ENCODE measurements at regions not wholly inside any gene's neighbourhood (a gene's known extent, or its start where the extent isn't known, plus 50 kb on each side); places are given as distances from the start of the nearest gene placed in this dataset.

DNA sequence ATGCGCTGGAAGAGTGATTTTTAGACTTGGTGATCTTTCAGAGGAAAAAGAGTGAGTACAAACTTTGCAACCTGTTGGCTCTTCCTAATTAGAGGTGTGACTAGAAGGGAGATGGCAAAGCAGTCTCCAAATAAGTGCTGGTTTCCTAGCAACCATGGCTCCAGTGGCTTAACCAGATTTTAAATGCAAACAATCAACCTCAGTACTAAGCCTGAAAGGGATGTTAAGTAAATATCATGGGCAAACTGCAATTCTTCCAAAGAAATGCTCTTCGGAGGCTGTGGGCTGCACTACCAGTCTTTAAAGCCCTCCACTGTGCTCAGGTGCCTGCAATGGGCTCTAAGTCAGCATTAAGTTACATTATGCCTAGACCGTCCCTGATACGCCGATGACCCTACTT, 678.1 kb upstream of the CCDC54 start:
- DNase-seq (ENCODE audit: low read depth in 2 of 2), result no peak

DNA sequence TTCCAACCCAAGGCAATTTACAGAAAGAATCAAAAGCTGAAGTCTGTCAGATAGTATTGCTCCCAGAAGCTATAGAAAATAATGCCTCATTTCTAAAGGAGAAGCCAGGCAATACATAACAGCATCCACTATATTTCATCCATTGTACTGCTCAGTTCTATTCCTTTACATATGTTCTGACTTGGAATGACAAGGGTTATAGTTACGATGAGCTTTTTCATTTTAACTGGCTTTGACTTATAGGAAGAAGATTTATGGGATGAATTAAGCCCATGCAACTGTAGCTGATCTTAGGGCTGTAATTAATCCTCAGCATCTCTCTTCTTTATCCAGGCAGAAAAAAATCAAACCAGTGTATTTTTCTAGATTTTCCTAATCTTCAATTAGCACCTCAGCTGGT, 676.3 kb upstream of the CCDC54 start:
- DNase-seq (ENCODE audit: low read depth in 2 of 2), result no peak

DNA sequence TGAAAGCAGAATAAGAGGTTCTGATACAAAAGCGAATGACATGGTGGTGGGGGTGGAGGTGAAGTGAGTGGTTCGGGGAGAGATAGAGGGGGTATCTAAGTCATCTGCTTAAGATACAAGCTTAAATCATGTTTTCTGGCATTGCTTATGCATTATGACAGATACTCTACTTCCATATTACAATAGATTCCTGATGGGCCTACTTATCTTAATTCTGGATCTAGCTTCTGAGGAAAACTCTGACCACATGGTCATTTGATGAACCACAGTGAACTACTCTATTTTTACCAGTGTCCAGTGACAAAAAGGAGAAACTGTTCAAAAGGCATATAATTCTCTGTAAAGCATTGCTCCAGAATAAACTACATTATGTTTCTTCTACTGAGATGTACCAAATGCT, 673.7 kb upstream of the CCDC54 start:
- DNase-seq (ENCODE audit: low read depth in 2 of 2), result no peak

DNA sequence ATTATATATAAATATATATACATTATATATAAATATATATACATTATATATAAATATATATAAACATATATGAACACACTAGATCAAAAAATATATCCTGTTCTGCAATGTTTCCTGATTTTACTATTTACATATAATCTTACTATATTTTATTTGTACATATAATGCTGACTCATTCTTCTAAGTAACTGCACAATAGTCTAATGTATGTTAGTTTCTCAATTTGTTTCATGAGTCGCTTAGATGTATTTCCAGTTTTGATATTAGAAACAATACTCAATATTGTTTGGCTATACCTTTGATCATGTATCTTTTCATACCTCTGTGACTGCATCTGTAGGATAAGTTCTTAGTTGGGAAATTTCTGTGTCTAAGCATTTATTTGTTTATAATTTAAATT, 669.9 kb upstream of the CCDC54 start:
- no peak for DNase-seq (ENCODE audit: low read depth in 2 of 2)

DNA sequence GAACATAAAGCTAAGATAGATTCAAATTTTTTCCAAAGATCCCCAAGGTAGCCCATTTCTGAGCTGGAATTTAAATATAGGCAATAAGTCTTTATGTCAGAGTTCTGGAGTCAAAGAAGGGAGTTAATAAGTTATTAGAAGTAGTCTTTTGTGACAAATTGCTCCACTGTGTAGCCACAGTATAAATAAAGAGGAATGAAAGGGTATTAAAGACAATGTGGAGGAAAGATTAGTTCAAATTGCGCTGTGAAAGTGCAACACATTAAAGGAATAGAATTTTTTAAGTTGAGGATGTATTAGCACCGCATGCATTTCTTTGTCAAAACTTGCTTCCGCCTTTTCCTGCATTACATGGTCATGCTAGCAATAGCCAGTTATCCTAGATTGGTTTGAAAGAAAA, 666.6 kb upstream of the CCDC54 start:
- DNase-seq (ENCODE audit: low read depth in 2 of 2), result no peak

DNA sequence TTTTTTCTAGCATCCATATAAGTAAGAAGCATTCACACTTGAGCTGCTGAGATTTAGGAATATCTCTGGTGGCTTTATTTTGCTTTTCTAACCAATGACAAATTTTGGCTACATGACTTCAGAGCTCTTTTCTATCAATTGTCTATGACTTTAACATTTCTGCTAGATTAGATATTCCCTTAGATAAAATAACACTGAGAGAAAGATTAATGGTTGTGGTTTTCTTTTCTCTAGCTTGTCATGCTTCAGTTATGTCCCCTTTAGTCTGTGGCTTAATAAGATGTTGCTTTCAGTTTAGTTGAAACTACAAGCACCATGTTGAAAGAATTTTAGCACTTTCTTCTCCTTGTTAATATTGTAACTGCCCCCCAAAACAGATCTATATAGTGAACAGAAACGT, 665.6 kb upstream of the CCDC54 start:
- no peak for DNase-seq (ENCODE audit: low read depth in 2 of 2)

DNA sequence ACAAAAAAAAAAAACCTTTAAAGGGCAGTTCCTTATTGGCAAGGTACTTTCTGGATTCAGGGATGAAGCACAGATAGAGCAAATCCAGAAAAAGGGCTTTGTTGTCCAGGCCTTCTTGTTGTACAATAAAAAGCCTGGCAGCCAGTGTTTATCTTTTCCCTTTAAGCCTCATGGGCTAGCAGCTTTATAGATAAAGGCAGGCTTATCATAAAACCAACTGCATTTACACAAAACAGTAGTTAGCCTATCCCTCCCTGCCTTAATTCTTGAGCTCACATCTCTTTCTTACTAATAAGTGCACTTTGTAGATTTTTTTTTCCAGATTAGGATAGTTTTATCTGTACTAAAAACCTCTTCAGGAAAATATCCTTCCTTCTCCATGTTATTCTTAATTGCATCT, 662.8 kb upstream of the CCDC54 start:
- no peak for DNase-seq (ENCODE audit: low read depth in 2 of 2)

DNA sequence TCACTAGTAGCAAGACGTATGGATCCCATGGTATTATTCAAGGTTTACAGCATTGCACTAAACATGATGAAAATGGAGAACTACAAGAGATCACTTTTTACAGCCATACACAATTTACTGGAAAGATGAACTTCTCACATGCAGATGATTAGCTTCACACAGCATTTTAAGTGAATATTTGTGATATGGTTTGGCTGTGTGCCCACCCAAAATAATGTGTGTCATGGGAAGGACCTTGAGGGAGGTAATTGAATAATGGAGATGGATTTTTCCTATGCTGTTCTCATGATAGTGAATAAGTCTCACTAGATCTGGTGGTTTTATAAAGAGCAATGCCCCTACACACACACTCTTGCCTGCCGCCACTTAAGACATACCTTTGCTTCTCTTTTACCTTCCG, 662.0 kb upstream of the CCDC54 start:
- no peak for DNase-seq (ENCODE audit: low read depth in 2 of 2)

DNA sequence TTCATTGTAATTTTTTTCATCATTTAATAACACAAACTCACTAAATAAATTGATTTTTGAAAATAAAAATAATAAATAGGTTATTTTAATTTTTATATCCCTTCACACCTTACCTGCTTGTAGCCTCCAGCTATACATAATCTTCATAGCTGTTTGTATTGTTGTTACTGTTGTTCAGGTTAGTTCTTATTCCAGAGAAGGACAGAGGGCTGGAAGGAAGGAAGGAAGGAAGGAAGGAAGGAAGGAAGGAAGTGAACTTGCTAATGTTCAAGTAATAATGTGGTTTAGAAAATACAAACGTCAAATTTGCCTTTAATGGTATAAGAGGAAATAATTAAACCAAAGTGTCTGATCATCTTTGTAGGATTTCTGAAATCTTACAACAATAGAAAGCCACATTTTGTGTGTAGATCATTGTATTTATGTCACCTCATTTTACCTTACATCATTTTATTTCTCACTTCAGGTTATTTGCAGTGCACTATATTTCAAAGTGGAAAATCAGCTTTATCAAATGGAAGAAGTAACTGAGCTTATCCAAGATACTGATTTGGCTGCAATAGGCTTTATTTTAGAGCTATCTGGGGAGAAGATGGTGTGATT, 660.0 kb upstream of the CCDC54 start:
- no peak for DNase-seq (ENCODE audit: low read depth in 2 of 2)

DNA sequence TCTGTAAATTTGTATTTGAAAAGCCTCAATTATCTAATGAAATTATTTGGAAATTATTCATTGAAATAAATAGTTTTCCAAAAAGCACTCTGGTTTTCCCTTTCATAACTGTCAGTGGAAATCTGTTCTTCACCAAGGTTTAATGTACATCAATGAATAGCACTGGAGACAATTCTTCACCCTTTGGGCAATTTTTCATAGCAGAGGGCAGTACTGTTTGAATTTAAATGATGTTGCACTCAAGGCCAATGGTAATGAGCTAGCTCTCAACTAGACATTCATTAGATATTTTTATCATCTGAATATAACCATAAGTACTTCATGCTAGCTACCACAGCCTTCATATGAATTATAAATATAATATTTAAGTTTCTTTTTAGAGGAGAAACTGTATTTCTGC, 658.2 kb upstream of the CCDC54 start:
- DNase-seq (ENCODE audit: low read depth in 2 of 2), result no peak

DNA sequence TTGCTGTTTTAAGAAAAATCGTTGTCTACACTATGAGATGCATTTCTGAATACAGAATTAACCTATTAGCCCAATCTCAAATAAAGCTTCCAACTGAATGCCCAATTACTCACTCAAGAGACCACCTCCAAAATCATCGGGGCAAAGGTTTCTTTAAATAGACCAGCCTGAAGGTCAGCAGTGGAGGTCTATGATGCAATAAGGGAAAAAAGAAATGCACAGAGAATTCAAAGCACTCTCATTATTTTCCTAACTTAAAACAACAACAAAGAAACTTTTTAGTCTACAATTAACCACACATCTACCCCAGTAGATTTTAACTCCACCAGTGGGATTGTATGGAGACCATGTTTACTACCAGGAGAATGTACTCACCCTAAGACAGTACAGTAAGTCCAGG, 657.7 kb upstream of the CCDC54 start:
- no peak for DNase-seq (ENCODE audit: low read depth in 2 of 2)

DNA sequence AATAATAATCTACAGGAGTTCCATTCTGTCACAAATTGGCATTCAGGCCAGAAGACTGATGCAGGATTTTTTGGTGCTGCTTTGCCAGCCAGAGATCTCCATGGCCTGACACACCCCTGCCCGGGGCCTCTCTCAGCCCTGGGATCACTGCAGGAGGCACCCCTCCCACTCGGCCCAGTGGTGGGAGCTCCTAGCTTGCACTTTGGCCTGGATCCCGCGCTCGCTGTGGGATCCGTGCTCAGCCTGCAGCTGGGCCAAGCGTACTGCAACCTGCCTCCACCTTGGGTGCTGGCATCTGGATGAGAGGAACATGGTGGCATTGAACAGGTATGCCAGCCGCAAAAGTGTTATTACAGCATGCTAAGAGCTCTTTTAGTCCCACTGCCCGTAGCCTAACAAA, 656.7 kb upstream of the CCDC54 start:
- DNase-seq (ENCODE audit: low read depth in 2 of 2), result no peak

DNA sequence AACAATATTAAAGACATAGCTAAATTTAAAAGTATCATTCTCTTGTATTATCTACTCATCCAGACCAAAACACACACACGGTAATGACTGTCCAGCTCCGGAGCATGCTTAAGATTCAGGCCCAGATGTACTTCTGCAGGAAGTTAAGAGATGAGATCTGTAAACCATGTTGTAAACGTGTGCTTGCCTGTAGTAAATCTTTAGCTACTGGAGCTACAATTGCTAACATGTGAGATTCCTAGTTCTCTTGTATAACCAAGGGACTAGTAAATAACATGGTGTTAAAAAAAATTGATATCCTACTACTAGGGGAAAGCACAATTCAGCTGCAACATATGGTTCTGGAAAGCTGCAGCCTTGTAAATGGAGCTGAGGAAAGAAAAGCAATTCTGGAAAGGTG, 651.7 kb upstream of the CCDC54 start:
- no peak for DNase-seq (ENCODE audit: low read depth in 2 of 2)

DNA sequence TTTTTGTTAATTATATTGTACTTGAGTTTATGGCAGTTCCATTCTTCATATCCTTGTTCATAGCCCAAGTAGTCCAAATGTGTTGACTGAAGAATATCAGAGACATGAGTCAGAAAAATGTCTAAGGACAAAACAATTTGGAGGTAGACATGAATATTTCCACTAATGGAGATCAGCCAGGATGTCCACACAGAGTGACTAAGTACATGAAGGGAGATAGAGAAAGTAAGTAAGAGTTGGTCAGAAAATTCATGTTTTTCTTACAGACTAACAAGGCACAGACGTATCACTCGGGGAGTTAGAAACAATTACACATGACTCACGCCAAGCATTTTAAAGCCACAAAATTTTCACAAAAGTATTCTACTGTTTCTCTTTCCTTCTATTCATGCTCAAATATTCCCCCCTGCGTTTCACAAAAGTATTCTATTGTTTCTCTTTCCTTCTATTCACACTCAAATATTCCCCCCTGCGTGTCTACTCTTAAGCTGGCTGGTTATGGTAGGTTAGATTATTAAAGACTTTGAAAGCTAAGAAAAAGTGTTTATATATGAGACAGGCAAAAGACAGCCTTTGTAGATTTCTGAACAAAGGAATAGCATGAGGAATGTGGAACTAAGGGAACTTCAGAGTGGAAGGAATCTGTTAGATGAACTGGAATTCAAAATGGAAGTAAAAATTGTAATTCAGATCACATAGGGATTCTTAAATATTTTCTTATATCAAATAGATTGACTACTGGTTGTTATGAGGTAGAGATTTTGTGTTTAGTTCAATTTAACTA, 648.7 kb upstream of the CCDC54 start:
- DNase-seq (ENCODE audit: low read depth in 2 of 2), result no peak

DNA sequence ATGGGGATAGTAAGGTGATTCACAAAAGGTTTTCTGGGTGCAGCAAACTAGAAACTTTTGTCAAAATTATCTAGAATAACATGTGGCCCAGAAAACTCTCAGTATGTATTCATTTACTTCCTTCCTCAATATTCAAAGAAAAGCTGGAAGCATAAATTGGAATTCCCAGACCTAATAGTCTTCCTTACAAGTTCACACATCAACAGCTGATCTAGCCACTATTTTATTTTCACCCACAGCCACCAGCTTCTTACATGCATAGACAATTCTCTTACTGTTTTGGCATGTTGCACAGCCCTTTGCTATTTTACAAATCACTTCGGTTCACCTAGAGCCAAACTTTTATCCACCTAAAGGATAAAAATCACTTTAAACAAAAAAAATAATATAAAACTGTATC, 647.8 kb upstream of the CCDC54 start:
- no peak for DNase-seq (ENCODE audit: low read depth in 2 of 2)

DNA sequence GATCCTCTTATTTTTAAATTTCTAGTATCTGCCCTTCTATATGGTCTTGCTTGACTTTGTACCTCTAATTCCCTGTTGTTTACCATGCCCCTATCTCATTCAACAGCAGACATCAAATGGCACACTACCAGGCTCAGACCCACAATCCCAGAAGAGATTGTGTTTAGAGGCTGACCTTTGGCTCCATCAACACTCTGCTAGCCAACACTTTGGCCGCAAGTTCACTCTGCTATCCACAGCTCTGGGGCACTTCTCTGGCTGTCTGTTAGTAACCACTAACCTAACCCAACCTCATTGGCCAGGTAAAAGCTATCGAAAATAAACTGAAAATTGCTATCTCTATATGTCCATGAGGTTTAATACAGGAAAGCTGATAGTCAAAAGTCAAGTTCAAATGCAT, 646.0 kb upstream of the CCDC54 start:
- no peak for DNase-seq (ENCODE audit: low read depth in 2 of 2)

DNA sequence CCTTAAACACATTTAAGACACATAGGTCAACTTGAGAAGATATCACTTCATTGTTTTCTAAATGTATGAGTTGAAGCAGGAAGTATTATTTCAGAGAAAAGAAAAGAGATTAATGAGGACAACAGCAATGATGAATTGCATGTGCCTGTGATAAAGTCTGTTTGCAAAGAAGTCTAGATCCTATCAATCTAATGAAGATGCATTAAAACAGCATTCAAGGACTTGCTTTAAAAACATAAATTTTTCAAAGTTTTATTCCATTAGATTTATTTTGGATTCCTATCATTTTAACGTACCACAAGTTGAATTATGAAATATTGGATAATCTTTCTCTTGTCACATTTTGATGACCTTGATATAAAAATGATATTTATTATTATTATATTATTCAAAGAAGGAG, 642.5 kb upstream of the CCDC54 start:
- DNase-seq (ENCODE audit: low read depth in 2 of 2), result no peak

DNA sequence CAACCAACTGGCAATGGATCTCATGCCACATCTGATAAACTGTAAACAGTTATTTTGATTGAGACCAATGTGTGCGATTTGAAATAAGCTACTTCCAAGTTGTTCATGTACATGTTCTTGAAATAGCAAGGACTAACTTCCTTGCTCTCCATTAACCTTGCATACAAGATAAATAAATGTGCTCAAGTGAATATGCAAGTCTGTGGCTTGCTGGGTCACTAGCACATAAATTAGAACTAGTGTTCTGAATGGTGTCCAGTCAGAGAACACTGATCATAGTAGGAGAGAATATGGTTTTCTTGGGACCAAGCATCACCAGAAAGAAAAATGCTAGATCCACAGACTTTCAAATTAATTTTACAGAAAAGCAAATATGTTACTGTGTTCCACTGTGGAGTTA, 640.0 kb upstream of the CCDC54 start:
- no peak for DNase-seq (ENCODE audit: low read depth in 2 of 2)

DNA sequence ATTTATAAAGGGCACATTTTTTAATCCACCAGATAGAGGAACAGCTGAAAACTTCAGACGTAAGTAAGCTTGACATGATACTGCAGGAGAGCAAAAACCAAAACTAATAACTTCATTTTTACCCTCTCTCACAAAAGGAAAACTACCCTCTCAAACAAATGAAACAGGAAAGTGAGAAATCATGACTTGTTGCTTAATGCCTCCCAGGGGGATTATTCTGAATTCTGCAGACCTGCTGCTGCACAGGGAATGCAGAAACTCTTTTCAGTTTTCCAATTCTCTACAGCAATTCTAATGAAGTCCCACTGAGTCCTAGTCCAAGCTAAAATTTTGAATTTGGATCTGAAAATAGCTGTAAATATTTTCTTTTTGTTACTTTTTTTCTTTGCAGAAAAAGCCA, 637.1 kb upstream of the CCDC54 start:
- DNase-seq (ENCODE audit: low read depth in 2 of 2), result no peak

DNA sequence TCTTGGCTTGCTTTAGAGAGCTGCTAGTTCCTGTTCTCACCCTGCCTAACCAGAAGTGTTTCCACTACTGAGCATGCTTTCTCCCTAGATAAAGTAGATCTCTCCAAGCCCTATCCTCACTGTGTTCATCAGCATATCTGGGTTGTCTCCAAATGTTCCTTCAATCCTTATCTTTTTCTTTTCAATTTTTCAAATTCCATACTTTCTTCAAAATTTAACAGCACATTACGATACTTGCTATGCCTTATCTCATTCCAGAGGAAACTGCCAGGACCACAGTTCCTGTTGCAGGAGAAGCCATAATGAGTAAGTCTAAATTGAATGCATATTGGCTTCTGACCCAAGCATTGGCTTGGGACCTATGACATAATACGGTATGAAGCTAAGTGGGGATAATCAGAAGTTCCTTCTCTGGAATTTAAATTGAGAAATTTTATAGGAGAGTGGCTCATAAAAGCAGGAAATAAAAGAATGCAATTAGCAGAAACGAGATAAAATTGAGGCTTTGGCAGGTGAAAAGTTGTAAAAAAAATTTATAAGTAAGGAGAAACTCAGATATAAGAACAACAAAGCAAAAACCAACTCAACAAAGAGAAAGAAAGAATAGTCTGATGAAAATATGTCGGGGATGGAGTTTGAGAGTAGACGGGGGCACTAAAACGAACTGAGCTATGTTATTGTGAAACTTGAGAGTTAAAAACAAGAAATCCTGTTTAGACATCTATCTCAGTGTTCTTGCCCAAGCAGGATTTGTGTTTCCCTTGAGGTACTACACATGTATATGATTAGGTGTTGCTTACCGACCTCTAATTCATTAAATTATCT, 631.7 kb upstream of the CCDC54 start:
- no peak for DNase-seq (ENCODE audit: low read depth in 2 of 2)

DNA sequence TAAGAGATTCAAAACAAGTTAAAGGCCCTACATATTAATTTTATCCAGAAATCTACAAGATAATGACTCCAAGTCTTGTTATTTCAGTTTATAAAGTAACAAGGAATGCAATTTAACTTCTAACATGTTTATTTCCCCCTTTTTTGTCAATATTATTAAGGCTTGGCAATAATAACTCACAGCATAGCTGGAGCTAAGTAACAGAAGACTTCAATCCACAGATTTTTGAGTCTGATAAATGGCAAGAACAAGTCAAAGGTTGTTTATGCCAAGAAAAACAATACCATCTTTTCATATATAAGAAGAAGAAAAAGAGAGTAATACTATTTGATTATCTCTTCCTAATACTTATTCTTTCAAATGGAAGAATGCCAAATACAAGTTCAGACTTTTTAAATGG, 631.0 kb upstream of the CCDC54 start:
- DNase-seq (ENCODE audit: low read depth in 2 of 2), result no peak

DNA sequence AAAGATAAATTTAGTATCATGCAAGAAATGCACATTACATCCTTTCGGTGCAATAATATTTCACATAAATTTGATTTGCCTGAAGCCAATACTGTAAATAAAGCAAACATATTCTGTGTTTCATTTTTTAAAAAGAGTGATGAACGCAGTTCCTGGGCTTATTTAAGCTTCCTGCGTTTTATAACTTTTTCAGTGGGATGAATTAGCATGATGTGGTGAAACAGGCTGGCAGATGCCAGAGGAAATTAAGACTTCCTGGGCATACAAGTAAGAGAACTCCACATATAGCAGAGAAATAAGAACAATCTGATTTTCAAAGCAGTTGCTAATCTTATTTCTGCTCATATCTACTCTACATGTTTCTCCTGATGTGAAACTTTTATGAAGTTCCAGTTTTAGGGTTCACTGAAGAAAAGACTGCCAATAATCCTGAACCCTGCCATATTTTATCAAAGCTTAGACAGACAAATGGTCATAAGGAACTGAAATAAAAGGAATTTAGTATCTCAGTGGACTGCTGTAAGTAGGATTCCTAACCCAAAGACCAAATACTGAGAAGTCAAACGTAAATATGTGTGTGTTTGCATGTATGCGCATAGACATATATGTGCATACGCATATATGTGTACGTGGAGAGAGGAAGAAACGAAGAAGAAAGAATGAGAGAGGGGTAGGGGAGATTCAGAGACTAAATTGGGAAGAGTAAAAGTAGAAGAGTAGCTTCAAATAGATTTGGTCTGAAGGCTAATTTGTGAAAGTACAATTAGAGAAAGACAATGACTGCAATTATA, 628.6 kb upstream of the CCDC54 start:
- no peak for DNase-seq (ENCODE audit: low read depth in 2 of 2)
